Natural killer cell (primary cell): ENCODE measurements at regions not wholly inside any gene's neighbourhood (a gene's known extent, or its start where the extent isn't known, plus 50 kb on each side); places are given as distances from the start of the nearest gene placed in this dataset.

Experiments
- ATAC-seq, 3 donors: fragments of 150-1000 bp in 2 of 3; fragments of 200-7000 bp in 1 of 3; cut with Tn5 transposase; 1 replicate in 1 of 3; 2 replicates in 2 of 3; pipeline ENCODE4 v1.10.0; 2021; ENCODE audit warnings: mild to moderate bottlenecking in 2 of 3, moderate library complexity in 2 of 3
- DNase-seq, 2 donors: peaks; one replicate each; pipeline versions ENCODE4 v3.0.0 to v3.0.0-alpha.2; 2013 to 2021; ENCODE audit warnings: mixed read lengths in 1 of 2
- H3K27ac ChIP-seq: one replicate; pipeline ENCODE4 v1.5.1; 2013; ENCODE audit warnings: mild to moderate bottlenecking, low read length
- H3K27me3 ChIP-seq: one replicate; pipeline ENCODE4 v1.6.1; 2013; ENCODE audit warnings: low read length; ENCODE audit not compliant: control insufficient read depth, insufficient read depth
- H3K36me3 ChIP-seq: one replicate; pipeline ENCODE4 v1.6.1; 2013; ENCODE audit warnings: low read length; ENCODE audit not compliant: control insufficient read depth, insufficient read depth
- H3K4me1 ChIP-seq: one replicate; pipeline ENCODE4 v1.6.1; 2013; ENCODE audit warnings: low read length; ENCODE audit not compliant: control insufficient read depth, insufficient read depth
- H3K4me3 ChIP-seq: one replicate; pipeline ENCODE4 v1.5.1; 2013; ENCODE audit warnings: low read length
- H3K9me3 ChIP-seq: one replicate; pipeline ENCODE4 v1.6.1; 2013; ENCODE audit warnings: low read length; ENCODE audit not compliant: control insufficient read depth, insufficient read depth
- H3K27ac Mint-ChIP-seq, 2 donors: one replicate each; pipeline ENCODE4 v1.8.0; 2022; ENCODE audit warnings: mild to moderate bottlenecking in 2 of 2, mixed read lengths in 2 of 2, moderate library complexity in 1 of 2
- H3K27me3 Mint-ChIP-seq, 2 donors: one replicate each; pipeline ENCODE4 v1.8.0; 2022; ENCODE audit warnings: low read depth in 2 of 2, mixed read lengths in 2 of 2
- H3K36me3 Mint-ChIP-seq: one replicate; pipeline ENCODE4 v1.8.0; 2022; ENCODE audit warnings: mixed read lengths
- H3K4me1 Mint-ChIP-seq, 2 donors: one replicate each; pipeline ENCODE4 v1.8.0; 2022; ENCODE audit warnings: mixed read lengths in 2 of 2
- H3K4me3 Mint-ChIP-seq: one replicate; pipeline ENCODE4 v1.8.0; 2022; ENCODE audit warnings: mild to moderate bottlenecking, moderate library complexity, mixed read lengths
- H3K9me3 Mint-ChIP-seq, 2 donors: one replicate each; pipeline ENCODE4 v1.8.0; 2022; ENCODE audit warnings: mixed read lengths in 2 of 2
- WGBS: methylation state at CpG from one replicate; pipeline ENCODE4 v1.1.7; 2013; ENCODE audit warnings: missing lambda C conversion rate; ENCODE audit not compliant: insufficient coverage; 5-methylcytosine and 5-hydroxymethylcytosine counted together
- intact Hi-C: fragments of 100-400 bp; cut with micrococcal nuclease; formaldehyde crosslinking; loops from one replicate; pipeline ENCODE4 v1.14.2; 2022
- TF ChIP-seq, protein P1 (sequence below): fragments of 200-600 bp; IDR thresholded peaks from one replicate; pipeline ENCODE4 v1.8.0; 2022; ENCODE audit warnings: antibody characterized with exemption

DNA sequence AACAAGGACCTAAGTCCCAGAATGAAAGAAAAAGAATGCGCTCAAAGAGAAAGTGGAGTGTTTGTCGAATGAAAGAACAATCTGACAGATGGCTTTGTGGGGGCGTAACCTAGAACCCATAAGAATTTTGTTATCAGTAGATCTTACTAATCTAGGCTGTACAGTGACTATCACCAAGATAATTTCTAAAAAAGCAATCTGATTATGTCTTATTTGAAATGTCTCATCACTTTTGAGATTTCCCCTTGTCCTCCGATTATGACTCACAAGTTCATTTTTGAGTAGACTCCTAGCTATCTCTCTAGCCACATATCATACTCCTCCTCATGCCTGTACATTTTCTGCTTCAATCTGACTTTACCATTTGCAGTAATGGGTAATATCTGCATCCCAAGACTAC lies 135.6 kb upstream of the SMARCA2 start:
- Histone ChIP-seq H3K36me3 (no peaks in the 10 kb centered on the region), H3K4me1 (no peaks in the 10 kb centered on the region), H3K27me3 (no peaks in the 10 kb centered on the region), H3K9me3 (no peaks in the 10 kb centered on the region), H3K4me3 (no peak overlapping the region), H3K27ac (no peak overlapping the region)
- DNase-seq (no peak), ATAC-seq (no peak)
- TF ChIP-seq, protein P1, sequence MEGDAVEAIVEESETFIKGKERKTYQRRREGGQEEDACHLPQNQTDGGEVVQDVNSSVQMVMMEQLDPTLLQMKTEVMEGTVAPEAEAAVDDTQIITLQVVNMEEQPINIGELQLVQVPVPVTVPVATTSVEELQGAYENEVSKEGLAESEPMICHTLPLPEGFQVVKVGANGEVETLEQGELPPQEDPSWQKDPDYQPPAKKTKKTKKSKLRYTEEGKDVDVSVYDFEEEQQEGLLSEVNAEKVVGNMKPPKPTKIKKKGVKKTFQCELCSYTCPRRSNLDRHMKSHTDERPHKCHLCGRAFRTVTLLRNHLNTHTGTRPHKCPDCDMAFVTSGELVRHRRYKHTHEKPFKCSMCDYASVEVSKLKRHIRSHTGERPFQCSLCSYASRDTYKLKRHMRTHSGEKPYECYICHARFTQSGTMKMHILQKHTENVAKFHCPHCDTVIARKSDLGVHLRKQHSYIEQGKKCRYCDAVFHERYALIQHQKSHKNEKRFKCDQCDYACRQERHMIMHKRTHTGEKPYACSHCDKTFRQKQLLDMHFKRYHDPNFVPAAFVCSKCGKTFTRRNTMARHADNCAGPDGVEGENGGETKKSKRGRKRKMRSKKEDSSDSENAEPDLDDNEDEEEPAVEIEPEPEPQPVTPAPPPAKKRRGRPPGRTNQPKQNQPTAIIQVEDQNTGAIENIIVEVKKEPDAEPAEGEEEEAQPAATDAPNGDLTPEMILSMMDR: no peak
- no peaks in the 10 kb centered on the region for H3K9me3 Mint-ChIP-seq
- intact Hi-C loops: no loop called here
- 82% methylated on average over 4 of the region's 4 CpGs for WGBS
- H3K4me1 Mint-ChIP-seq: no peaks in the 10 kb centered on the region
- H3K36me3 Mint-ChIP-seq: no peaks in the 10 kb centered on the region
- peaks cover 7 to 9% of the 10 kb centered on the region in 2 donors for H3K27me3 Mint-ChIP-seq
- H3K27ac Mint-ChIP-seq: no peak overlapping the region
- H3K4me3 Mint-ChIP-seq: no peak overlapping the region

DNA sequence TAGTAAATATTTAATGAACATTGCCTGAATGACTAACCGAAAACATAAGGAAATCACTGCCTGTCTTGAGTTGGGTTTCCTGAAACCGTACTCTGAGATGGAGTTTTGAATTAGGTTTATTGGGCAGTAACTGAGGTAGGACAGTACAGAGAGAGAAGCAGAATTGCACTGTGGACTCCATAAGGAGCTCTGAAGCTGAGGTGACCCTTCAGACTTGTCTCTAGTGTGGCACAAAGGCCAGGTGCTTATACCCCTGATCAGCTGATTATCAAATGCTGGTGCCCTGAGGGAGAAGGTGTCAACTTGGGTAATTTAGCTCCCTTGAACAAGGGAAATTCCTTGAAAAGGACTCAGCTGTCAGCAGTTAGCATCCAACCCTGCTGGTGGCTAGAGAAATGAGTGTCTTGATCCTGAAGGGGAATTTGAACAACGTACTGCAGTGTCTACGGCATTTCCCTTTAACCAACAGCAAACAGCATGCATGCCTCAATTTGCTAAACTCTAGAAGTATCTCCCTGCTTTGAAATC lies 135.0 kb upstream of the SMARCA2 start:
- DNase-seq: no peak
- Mint-ChIP-seq H3K36me3 (no peaks in the 10 kb centered on the region), H3K4me1 (no peaks in the 10 kb centered on the region), H3K9me3 (no peaks in the 10 kb centered on the region), H3K27ac (no peak overlapping the region), H3K4me3 (no peak overlapping the region), H3K27me3 (peaks cover 7 to 8% of the 10 kb centered on the region in 2 donors)
- no peaks in the 10 kb centered on the region for H3K27me3 ChIP-seq
- intact Hi-C loops: no loop called here
- ATAC-seq: no peak
- H3K36me3 ChIP-seq: no peaks in the 10 kb centered on the region
- no peaks in the 10 kb centered on the region for H3K9me3 ChIP-seq
- 70% methylated on average over 4 of the region's 4 CpGs for WGBS
- no peak overlapping the region for H3K27ac ChIP-seq
- TF ChIP-seq, protein P1: no peak
- no peaks in the 10 kb centered on the region for H3K4me1 ChIP-seq
- no peak overlapping the region for H3K4me3 ChIP-seq

DNA sequence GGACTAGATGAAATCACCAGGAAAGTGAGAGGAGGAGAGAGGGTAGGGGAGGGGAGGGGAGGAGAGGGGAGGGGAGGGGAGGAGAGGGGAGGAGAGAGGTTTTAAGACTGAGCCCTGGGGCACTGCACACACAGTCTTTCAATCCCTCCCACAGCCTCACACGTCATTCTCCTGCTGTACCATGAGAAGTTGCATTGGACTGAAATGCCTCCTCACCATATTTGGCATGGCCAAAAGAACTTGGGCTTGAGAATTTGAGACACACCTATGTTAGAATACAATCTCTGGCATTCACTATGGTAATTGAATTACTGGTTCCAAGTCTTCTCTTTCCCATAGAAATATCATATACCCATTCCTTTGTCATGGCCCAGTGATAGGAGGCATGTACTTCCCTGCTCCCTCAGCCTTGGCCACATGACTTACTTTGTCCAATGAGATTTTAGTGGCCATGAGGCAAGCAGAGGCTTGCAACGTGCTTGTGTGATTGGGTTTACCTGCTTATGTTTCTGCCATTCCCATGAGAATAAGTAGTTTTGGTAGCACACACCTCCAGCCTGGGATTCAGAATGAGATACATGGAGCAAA lies 133.3 kb upstream of the SMARCA2 start:
- Histone ChIP-seq H3K9me3 (no peaks in the 10 kb centered on the region), H3K4me3 (no peak overlapping the region), H3K4me1 (no peaks in the 10 kb centered on the region), H3K27ac (no peak overlapping the region), H3K27me3 (no peaks in the 10 kb centered on the region), H3K36me3 (no peaks in the 10 kb centered on the region)
- TF ChIP-seq, protein P1: no peak
- H3K9me3 Mint-ChIP-seq: no peaks in the 10 kb centered on the region
- ATAC-seq (no peak), DNase-seq (no peak)
- H3K4me1 Mint-ChIP-seq: no peaks in the 10 kb centered on the region
- intact Hi-C loops: no loop called here
- WGBS: 76% methylated on average over 2 of the region's 2 CpGs
- H3K4me3 Mint-ChIP-seq: no peak overlapping the region
- H3K36me3 Mint-ChIP-seq: no peaks in the 10 kb centered on the region
- no peak overlapping the region for H3K27ac Mint-ChIP-seq
- H3K27me3 Mint-ChIP-seq: peaks cover 7 to 12% of the 10 kb centered on the region in 2 donors
